GM18867 (cell line): ENCODE measurements at regions not wholly inside any gene's neighbourhood (a gene's known extent, or its start where the extent isn't known, plus 50 kb on each side); places are given as distances from the start of the nearest gene placed in this dataset.

Experiments used
- ATAC-seq: cut with Tn5 transposase; IDR thresholded peaks from one replicate; pipeline ENCODE4 v1.9.1; 2021; ENCODE audit warnings: mild to moderate bottlenecking, moderate library complexity; ENCODE audit not compliant: unreplicated experiment

DNA sequence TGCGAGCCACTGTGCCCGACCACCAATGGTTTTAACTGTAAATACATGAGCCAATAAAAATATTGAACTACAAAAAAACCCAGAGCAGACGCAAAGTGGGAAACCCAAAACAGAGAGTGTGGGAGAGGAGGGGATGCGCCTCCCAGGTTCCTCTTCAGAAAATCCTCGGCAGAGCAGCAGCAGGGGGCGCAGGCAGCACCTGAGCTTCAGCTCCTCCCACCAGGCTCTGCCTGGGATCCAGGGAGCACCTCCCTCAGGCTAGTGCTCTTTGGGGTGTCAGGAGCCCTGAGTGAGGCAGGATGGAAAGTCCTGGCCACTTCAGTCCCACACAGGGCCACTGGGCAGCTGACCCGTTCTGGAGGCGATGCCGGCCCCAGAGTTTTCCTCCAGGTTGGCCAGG, 536.9 kb upstream of the CDH4 start:
- no peak for ATAC-seq

DNA sequence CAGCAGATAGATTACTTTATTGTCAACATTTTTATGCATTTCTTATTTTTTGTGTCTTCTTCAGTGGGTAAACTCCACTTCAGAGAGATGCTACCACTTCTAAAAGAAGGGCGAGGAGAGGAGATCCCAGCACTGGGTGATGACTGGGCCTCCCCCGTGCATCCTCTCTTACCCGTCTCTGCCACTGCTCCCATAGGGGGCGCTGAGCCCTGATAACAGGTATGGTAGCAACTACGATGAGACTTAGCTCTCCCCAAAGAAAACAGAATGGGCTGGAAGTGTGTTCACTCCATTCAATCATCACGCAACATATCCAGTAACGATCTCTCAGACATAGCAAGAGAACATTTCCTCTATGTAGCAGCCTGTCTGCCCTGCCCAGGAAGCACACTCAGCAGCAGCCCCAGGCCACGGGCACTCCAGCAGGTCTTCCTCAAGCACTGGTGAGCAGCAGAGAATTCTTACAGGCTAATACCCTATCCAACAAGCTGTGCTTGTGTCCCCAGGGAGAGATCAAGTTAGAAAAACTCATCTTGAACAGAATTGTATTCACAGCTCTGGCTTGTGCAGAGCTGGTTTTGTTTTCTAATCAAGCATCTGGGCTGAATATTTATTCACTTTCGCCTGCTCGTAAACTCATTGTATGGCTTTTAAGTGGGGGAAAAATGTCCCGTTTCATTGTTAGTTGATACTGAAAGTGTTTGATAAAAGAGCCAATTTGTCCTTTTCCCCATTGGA, 533.1 kb upstream of the CDH4 start:
- no peak for ATAC-seq

DNA sequence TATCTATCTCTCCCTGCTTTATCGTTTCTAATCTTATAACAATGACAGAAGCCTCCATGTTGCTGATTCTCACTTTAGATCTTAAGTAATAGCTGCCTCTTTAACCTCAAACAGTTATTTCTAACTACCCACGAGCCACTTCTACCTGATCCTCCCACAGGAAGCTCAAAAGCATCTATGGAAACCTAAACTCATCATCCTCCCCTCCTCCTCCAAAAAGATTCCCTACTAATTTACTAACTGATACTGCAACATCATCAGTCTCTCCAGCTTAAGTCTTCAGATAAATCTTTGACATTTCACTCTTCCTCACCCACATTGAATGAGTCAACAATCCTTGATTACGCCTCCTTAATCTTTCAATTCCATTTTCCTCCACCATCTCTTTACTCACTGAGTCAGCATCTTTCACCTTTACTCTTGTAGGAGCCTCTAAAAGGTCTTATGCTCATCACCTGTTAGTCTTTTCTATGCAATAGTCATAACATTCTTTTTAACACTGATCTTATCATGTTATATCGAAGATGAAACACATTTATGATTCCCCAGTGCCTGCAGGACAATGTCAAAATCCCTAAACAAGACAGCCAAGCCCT, 526.7 kb upstream of the CDH4 start:
- ATAC-seq, result no peak

DNA sequence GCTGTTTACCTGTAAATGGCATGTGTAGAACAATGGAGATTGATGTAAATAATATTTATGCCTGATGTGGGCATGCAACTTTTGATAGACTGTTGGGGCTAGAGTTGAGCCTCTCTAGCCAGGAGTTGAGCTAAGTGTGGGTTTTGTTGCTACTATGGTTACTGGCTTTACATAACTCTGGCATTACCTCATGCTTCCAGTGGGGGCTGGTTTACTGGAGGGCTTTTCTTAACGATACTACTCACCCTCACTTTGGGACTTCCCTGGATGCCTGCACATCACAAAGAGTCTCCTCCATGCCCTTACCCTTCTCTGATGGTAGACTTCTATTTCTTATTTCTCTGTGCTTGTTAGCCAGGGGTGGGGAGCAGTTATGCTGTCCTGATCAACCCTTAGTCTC, 524.6 kb upstream of the CDH4 start:
- no peak for ATAC-seq

DNA sequence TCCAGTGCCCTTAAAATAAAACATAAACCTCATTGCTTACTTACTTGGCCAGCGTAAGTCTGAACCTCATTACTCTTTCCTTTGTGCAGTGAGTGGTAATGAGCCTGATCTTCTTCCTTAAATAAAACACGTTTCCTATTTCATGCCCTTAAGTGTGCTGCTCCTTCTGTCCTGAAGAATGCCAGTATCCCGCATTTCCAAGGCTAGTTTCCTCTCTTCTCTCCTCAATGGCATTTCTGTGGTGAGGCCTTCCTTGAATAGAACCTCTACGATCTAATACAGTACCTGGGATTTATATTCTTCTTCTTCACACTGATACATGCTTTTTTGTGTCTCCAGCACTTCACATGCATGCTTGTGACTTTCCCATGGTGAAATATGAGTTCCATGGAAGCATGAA, 523.4 kb upstream of the CDH4 start:
- ATAC-seq, result no peak

DNA sequence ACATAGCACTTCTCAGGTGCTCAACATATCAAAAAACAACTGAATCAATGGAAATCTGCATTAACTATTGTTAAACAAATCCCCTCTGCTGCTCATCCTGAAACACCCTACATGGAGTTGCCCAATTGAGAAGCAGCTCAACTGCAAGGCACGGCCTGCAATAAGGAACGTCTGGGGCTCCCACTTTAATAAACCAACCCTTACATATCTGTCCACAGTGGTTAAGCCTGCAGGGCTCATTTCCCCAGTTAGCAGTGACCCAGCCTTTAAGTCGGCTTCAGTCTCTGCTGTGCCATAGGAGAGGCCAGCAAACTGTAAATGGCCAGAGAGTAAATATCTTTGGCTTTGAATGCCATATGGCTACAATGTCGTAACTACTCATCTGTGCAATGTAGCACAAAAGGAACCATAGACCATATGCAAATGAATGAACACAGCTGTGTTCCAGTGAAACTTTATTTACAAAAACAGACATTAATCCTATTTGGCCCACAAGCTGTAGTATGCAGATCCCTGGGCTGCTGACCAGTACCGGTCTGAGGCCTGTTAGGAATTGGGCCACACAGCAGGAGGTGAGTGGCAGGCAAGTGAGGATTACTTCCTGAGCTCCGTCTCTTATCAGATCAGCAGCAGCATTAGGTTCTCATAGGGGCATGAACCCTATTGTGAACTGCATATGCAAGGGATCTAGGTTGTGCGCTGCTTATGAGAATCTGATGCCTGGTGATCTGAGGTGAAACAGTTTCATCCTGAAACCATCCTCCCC, 522.7 kb upstream of the CDH4 start:
- ATAC-seq, result no peak

DNA sequence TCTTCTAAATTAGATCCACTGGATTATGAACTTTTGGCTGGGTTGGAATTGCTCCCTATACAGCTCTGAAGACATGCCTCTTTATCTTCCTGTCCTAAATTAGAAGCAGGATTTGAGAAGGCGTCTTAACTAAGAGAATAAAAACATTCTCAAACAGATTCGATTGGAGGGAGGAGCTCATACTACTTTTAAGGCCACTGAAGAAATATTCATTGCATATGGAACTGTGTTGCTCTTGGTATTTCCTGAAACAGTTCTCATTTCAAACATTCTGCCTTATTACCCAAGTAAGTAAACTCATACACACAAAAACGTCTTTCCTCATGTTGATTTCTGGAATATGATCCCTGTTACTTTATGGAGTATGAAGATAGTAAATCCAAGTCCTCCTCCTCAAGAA, 519.7 kb upstream of the CDH4 start:
- no peak for ATAC-seq

DNA sequence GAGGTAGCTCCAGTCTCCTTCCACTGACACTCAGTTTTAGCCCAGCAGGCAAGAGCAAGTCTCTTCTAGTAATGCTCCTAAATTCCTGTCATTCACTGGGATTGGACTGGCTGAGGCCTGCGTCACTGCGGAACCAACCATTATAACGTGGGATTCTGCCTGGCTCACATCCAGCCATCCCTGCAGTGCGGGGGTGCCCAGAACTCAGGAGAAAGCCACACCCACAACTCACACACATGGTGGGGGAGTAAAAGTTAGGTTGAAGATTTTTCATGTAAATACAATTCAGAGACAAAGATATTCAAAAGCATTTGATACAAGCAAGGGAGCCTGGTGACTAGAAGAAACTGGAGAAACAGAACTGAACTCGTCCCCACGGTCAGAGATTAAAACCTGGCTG, 504.0 kb upstream of the CDH4 start:
- no peak for ATAC-seq

DNA sequence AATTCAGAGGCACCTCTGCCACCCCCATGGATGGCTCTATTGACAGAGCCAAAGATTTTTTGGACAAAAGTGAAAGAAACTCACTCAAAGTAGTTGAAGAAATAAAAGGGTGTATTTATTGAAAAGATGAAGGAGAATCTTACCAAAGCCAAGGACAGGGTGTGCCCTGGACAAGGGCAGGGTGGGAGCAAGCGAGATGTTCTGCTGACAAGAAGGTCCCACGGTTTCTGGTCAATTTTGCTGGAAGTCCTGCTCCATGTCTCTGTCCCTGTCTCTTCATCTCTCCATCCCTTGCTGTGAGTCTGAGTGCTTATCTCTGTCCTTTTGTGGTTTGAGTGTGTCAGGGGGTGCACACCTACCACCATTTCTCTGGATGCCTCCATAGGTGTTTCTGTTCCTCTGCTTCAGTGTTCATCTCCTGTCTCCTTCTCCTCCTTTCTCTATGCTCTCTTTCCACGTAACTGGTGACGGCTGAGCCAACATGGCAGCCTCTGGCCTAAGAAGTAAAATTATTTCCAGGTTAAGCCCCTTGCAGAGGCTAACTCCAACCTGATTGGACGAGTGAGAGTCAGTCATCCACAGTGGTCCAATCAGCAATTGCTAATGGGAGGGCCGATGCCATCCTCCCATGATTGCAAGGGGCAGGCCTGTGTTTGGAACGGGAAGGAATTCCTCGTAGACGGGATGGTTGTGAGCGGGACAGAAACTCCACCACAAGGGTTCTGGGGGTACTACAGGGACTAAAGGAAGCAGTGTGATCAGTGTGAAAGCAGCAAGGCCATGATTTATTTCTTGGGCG, 502.1 kb upstream of the CDH4 start:
- no peak for ATAC-seq

DNA sequence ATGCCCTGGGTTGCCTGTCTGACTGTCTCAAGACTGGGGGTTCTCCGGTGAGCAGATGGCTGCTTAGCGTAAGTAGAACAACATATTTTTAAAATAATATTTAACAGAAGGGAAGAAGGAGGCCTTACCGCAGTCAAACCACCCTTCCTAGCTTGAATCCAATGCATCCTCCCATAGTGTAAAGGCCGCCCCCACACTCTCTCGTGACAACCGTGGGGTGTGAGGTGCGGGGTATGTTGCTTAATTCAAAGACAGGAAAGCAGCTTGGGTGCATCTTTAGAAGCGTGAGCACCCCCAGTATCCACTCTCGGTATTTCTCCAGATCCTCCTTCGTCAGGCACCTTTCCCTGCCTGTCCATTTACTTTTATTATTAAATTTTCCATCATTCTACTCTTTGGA, 501.2 kb upstream of the CDH4 start:
- ATAC-seq, result no peak

DNA sequence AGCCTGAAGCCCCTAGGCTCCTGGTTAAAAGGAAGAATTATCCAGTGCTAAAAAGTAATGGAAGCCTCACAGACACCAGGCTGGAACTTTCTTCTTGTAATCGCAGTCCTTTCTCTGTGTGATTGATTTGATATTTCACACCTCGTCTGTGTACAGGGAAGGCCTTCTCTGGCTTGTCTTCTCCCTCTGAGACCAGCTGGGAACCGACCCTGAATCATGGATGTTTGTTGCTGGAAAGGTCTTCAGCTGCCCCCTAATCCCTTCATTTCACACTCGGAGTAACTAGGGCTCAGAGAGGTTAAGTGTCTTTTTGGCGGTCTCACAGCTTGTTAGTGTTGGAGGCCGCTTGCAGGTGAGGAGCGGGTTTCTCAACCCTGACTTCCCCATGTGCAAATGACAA, 500.2 kb upstream of the CDH4 start:
- ATAC-seq, result no peak

DNA sequence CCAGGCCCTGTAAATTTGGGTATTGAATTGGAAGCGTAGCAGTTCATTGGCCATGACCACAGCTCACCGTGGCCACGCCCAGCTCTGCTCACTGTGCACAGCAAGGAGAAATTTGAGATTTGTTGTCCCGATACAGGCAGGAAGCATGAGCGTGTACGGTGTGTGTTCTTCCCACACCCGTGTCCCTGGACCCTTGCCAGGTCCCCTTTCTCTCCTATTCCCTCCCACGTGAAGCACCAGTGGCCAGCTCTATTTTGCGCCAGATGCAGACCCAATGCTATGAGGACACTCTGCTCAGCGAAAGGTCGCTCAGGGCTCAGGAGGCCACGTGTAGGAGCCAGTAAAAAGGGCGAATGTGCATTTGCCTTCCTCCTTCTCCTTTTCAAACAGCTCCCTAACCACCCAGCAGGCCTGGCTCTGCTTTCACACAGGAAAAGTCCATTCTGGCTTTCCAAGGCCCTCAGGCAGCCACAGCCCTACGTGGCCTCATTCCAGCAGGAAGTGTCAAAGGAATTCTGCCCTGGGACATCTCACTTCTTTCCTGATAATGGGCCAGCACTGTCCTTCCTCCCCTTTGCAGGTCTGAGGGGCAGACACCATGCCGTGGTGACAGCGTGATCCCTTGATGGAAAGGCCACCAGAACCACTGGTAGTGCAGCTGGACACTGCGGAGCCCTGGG, 499.2 kb upstream of the CDH4 start:
- ATAC-seq, result no peak

DNA sequence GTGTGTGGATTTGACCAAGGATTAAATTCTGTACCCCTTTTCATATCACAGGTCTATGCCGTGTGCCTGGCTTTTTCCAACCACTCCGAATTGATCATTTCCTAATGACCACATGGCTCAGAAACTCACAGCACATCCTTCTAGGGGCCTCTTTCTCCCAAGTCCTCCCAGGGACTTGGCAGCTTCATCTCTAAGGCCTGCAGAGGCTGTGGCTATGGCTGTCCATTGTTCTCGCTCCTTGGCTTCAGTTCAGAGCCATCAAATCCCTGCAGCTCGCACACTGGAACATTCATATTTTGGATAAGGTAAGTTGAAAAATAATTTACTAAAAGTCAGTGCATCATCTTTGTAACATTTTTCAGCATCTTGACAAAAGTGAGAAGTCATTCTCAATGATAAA, 497.2 kb upstream of the CDH4 start:
- ATAC-seq, result no peak

DNA sequence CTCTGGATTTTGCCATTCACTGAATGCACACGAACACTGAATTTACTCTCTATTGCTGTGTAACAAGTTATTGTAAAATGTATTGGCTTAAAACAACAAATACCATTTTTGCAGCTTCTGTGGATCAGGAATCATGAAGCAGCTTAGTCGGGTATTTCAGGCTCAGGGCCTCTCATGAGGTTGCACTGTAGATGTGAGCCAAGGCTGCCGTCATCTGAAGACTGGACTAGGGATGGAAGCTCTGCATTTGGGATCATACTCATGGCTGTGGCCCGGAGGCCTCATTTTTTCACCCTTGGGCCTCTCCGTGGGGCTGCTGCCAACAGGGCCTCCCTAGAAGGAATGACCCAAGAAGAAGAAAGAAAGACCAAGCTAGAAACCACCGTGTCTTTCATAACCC, 492.4 kb upstream of the CDH4 start:
- no peak for ATAC-seq

DNA sequence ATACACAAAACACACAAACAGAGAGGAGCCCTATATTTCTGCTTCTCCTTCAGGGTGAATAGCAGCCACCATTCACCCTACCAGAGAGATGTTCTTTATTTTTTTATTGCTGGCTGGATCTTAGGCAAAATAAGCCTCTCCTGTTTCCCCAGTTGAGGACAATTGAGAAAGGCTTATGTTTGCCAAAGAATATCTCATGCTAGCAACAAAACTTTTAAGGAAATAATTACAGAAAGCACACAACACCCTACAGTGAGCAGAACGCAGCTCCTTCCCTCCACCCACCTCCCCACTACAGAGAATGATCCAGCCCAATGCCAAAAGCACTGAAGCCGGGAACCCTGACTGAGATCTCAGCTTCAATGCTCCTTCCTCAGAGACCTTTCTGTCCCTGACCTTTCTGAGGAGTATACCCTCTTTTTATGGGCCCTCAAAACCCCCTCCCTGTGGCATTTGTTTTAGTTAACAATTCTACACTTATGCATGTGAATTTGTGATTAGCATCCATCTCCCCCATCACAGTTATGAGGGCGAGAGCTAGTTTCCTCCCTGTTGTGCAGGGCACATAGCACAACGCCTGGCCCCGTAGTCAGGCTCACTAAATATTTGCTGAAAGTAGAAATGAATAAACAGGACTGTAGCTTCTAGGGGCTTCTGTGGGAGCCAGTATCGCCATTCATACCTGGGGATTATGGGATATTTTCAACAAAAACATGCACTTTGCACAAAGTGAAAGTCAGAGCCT, 491.6 kb upstream of the CDH4 start:
- no peak for ATAC-seq

DNA sequence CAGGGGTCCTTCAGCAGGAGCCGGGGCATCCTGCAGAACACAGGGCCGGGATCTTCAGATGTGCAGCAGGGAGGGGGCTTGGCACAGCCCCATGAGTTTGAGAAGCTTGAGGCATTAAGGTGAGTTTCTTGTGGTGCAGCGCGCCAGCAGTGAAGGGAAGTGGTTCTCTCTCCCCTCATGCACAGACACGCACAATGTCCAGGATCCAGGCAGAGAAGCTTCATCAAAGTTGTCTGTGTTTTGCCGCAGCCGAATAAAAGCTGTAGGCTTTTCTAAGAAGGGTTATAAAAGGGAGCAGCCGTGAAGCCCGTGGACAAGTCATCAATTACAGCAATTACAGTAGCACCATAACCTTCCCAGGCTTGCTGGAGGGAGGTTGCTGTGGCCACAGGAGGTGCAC, 491.0 kb upstream of the CDH4 start:
- ATAC-seq, result no peak

DNA sequence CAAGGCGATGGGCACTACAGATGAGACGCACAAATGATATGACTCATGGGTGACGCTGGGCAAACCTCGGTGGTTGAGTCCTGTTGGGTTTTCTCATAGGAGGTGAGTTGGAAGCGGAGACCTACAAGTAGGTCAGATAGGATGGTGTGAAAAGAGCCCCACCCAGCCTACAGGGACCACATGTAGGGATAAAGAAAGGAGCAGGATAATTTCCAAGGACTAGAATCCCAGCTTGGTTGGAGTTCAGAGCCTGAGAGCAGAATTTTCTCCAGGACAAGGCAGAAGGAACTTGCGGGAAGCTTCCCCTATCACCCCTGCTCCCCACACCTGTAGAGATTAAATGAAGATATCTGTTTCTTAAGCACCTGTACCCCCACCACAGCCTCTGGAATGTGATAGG, 489.7 kb upstream of the CDH4 start:
- no peak for ATAC-seq

DNA sequence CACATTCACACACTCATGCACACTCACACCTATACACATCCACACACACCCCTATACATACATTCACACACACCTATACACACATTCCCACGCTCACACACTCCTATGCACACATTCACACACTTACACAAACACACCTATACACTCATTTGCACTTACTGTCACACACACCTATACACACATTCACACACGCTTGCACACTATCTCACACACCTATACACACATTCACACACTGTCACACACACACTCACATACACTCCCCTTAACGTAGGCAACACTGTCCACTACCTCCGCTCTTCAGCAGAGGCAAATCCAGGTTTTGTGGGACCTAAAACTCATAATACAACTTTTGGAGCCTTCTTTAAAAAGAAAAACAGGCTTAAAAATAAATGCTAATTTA, 487.7 kb upstream of the CDH4 start:
- no peak for ATAC-seq

DNA sequence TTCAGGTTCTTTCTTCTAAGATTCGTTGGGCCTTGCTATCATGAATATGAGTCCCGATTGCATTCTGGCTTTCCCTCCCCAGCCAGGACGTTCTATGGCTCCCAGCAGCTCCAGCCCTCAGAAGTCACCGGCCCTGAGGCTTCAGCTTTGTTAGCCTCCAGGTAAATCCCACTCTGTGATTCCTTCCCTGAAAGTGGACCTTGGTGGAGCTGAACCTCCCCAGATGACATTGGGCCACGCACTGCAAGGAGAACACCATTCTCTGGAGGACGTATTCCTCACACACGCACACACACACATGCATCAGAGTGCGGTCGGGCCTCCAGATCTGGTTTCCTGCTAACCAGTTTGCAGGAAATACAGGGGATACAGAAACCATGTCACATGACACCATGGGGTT, 487.3 kb upstream of the CDH4 start:
- no peak for ATAC-seq

DNA sequence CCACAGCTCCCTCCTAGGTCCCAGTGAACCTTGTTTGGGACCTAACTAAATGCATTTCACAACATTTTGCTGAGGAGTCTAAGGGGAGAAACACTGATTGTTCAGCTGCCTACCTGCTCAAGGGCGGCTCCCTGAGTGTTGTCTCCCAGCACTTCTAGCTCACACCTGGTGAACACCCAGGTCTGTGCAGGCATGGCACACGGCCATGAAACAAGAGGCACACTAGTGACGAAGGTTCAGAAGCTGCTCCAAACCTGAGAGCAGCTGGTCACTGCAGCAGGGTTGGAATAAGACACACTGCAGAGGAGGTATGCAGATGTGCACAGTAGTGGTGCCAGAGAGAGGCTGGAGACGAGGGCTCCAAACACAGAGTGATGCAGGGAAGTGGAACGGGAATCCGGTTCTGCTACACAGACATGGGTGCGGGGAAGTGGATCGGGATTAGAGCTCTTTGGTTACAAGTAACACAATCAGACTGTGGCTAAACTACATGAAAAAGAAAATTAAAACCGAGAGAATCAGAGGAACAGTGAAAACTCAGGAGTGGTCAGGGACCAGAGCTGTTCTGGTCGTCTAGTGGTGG, 486.1 kb upstream of the CDH4 start:
- ATAC-seq, result no peak
